ENCODE measurements at regions not wholly inside any gene's neighbourhood (a gene's known extent, or its start where the extent isn't known, plus 50 kb on each side); places are given as distances from the start of the nearest gene placed in this dataset.
"Not testable (repeated sequence)": the region's sequence is repeated elsewhere in the genome, so short reads cannot be mapped to it uniquely, and the experiment has no call there.

DNA sequence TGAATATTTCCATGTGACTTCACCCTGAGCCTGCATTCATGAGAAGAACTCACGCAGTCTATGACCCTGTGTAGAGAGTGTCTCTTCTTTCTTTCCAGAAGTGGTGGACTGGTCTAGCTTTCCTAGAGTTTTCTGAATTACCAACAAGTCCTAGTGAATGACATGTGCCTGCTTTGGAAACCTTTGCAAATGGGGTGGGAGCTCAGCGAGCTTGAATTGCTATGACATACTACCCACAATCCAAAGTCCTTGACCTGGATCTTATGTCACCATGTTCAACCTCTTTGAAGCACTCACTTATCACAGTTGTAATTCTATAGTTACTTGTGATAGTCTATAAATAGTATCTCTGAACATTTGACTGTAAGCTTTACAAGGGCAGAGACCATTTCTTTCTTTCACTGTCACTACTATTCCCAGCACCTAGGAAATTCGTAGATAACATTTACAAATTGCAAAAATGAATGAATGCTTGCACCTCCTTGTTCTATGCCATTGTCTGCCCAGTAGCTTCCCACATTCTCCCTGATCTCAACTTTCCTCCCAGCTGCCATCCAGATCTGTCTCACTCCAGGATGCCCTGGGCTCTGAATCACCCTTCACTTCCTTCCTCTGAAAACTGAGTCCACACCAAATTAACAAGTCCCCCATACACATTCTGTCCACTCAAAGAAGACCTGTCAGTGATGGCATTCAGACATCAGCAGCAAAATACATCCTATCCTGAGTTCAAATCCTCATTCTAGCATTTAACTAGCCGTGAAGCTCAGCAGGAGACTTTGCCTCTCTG, 201.9 kb upstream of the SESN3 start:
- no peak for DNase-seq

DNA sequence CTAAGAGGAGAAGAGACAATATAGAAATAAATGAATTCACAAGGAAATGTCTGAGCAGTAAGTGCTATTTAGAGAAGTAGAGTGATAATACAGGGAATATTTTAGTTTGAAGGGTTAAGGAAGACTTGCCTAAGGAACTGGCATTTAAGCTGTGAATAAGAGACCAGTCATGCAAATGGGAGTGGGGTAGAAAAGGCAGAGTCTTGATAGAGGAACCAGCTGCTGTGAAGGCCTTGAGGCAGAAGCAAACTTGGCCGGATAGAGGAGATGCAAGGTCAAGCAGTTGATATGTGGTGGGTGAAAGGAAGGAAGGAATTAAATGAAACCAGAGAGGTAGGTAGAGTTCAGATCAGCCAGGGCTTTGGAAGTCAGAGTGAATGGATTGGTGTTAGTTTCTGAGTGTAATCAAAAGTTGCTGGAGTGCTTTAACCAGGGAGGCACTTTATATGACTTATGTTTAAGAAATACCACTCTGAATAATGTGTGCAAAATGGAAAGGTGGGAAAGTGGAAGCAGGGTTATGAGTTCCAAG, 198.4 kb upstream of the SESN3 start:
- DNase-seq, result no peak

DNA sequence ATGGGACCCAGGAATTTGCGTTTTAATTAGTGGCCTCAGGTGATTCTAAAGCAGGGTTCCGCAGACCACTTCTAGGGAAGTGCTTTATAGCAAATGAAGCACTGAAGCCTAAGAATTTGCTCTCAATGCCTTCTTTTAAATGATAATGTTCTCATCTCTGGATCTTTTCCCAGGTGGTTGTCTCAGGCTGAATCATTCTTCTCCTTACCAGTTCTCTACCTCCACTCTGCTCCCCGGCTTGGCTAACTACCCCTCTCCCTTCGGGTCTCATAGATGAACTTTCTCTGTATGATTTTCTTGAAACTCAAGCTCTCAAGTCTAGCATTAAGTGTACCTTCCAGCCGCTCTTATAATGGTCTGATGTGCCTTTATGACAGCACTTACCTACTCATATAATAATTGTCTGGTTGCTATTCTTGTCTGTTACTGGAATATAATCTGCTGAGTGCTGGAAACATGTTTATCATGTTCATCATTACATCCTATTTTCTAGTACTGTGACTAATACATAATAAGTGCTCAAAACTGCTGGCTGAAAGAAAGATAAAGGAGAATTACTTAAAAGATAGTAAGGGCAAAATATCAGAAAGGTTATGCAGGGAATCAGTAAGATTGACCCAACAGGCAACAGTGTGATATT, 195.9 kb upstream of the SESN3 start:
- no peak for DNase-seq

DNA sequence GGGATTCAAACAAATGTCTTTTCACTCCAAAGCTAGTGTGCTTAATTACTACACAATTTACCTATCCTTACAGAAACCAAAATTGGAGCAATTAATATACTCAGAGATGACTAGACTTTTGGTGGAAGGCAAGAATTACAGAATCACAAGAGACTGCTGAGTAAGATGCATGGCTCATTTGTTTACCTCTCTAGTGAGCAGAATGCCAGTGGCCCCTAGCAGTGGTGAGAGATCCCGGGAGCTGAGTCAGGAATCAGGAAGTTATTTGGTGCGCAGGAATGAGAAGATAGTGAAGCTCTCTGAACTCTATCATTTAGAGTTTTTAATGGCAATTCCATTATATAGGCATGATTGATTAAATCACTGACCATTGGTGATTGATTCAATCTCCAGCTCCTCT, 188.9 kb upstream of the SESN3 start:
- no peak for DNase-seq

DNA sequence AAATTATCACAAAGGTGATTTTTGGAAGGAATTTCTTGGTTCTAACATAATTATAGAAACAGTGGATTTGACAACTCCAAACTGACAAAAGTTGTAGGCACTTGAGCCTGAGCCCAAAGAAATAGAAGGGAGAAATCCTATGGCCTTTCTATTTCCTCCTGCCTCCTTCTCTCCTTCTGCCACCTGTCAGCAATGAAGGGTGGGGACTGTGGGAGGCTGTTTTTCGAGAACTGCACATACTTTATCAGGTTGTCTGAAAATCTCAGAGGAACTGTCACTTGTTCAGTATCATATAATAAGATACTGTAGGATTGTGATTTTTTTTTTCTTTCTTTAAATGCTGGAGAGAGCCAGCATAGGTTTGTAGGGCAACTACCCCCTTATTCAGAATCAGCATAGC, 187.9 kb upstream of the SESN3 start:
- no peak for DNase-seq

DNA sequence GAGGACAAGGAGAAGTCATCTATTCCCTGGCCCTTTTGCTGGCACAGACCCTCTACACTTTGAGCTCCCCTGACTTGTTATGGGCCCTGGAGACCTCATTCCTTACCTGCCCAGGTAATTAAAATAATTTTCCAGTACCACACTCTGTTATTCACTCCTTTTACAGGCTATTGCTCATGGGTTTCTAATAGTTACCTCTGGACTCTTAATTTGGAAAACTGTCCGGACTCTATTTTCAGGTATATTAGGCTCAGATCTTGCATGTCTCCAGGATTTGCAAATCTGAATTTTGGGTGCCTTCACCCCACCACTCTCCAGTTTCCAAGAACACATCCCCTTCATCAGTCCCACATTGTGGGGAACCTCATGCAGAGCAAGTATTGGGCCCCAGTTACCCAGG, 186.8 kb upstream of the SESN3 start:
- DNase-seq, result no peak

DNA sequence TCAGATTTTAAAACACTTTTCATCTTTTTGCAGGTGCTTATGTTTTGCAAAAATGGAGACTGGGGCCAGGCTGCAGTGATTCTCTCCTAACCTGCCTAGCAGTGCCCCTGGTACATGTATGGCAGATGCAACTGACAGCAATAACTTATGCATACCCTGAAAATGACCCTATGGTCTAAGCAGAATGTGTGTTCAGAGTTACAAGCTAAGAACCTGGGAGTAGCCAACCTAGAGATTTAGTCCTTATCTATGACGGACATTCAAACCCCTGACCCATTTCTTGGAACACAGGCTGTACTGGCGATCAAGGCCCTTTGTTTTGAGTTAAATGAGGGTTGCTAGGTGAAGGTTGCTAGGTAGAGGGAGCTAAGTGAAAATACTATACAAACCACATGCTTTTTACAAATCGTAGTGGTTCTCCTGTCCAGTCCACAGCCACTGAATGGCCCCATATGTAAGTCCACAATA, 184.9 kb upstream of the SESN3 start:
- DNase-seq, result no peak

DNA sequence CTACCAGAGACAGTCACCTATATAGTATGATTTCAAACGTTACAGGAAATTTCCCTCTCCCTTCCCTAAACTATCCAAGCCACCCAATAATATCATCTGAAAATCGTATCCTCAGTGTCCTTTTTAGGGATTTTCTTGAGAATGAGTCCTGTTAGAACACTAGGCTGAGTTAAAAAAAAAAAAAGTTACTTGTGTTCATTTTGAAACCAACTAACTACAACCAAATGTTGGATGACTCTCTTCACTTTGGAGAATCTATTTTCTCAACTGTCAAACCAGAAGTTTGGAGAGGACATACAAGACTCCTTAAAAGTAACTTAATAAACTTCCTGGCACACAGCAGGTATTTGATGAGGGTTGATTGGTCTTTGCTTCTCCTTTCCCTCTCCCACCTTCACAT, 183.2 kb upstream of the SESN3 start:
- DNase-seq, result no peak

DNA sequence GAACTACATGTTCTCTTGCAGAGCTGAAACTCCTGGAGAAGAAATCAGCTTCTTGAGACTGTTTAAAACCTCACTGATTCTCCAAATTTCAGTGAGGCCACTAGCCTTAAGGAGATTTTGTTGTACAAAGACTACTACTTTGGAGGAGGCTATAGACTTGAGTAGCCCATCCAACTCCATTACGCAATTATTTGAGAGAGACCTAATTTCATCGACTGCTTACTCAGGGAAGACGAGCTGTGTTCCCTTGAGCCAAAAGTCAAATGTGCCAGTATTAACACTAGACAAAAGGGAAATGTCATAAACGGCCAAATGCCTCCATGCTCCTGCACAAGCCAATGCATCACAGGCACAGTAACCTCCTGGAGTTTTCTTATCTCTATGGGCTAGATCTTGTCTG, 182.8 kb upstream of the SESN3 start:
- no peak for DNase-seq

DNA sequence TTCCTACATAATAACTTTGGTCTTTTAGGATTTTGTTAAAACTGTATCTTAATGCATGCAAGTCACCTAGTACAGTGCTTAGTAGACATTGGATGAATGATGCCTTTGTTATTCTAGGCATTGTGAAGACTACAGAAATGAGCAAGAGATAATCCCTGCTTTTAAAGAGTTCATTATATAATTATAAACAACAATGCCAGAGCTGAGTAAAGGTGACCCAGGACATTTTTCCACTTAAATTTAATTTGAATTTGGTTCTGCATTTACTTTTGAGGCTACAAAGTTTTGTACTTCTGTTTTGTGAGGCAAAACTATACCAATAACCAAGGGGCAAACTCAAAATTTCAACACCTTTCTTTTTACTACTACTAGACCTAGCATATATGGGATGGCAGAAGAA, 182.0 kb upstream of the SESN3 start:
- no peak for DNase-seq

DNA sequence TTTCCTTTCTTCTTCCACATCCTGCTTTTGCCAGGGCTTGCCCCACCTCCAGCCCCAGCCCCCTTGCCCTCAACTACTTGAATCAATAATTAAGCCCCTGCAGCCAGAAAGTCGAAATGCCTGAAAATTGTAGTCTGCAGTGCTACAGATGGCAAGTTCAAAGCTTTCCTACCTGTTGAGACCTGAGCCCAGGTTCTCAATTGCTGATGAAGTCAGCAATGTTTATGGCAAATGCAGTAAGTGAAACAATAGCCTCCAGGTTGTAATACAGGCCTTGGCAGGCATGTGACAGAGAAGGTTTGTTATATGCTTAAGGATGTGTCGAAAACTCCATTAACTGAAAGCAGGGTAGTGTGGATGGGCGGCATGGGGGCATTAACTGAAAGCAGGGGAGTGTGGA, 181.1 kb upstream of the SESN3 start:
- no peak for DNase-seq

DNA sequence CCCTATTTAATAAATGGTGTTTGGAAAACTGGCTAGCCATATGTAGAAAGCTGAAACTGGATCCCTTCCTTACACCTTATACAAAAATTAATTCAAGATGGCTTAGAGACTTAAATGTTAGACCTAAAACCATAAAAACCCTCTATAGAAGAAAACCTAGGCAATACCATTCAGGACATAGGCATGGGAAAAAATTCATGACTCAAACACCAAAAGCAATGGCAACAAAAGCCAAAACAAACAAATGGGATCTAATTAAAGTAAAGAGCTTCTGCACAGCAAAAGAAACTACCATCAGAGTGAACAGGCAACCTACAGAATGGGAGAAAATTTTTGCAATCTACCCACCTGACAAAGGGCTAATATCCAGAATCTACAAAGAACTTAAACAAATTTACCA, 179.7 kb upstream of the SESN3 start:
- not testable (repeated sequence) for DNase-seq

DNA sequence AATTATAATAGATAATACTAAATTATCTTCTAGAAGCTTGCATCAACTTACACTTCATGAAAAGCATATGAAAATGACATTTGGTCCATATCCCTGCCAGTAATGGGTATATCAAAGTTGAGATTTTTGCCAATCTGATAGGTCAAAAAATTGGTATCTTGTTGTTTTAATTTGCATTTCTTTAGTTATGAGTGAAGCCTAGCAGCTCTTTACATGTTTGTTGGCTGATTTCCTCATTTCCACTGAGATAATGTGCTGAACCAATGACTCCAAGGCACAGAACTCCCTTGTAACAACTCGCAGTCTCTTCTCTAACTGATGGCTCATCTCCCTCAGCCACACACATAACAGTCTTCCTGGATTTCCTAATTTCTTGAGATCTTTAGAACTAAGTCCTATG, 175.3 kb upstream of the SESN3 start:
- DNase-seq, result no peak

DNA sequence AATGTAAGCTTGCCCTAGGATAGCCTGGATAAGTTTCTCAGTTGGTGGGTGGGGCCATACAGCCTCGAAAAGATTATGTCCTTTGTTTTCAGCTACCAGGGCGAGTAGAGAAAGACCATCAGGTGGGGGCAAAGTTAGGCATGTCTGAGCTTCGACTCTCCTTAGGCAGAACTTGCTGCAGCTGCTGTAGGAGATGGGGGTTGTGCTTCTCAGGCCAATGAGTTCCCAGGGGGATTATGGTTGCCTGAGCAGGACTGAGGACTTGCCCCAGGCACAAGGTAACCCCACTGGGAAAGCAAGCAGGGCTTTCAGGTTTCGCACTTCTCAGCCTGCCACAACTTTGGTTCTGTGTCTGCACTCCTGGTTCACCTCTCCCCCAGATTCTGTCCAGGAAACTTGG, 173.4 kb upstream of the SESN3 start:
- no peak for DNase-seq

DNA sequence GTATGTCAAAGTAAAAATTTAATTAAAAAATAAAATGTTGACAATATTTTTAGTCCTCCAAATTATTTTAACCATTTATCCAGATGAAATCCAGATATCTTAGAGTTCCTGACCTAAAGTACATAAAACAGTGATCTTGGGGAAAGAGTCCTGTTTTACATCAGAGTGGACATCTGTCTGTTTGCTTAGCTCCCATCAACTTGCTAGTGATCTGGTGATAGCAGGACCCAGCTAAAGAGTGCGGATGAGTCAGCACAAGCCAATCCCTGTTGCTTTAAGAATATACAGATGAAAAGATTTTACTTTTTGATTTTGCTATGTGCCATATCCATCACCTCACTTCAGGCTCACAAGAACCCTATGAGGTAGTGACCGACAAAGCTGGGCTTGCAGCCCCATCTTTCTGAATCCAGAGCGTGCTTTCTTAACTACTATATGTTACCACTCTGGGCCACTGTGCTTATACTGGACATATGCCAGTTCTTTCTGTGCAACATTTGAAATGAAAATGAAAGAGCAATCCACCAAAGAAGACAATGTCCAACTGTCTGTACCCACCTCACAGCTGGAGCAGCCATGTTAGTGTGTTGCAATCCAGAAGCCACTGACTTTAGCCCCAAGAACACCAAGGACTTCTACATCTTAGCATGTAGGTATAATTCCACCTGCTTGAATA, 167.6 kb upstream of the SESN3 start:
- no peak for DNase-seq

DNA sequence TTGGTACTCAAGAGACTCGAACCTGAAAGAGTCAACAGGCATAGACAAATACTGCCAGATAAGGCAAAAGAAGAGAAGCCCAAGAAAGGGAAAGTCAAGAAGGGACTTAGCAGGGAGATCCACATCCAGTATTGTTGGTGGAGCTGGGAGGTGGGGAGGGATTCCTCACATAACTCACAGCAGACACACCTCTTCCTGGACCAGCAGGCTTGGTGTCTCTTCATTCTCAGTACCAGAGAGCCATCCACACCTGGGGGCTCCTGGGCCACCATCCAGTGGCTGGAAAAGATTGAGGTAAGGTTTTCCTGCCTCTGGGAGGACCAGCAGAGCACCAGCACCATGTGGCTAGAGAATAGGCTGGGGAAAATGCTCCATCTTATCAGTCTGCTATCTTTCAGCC, 161.6 kb upstream of the SESN3 start:
- DNase-seq, result no peak

DNA sequence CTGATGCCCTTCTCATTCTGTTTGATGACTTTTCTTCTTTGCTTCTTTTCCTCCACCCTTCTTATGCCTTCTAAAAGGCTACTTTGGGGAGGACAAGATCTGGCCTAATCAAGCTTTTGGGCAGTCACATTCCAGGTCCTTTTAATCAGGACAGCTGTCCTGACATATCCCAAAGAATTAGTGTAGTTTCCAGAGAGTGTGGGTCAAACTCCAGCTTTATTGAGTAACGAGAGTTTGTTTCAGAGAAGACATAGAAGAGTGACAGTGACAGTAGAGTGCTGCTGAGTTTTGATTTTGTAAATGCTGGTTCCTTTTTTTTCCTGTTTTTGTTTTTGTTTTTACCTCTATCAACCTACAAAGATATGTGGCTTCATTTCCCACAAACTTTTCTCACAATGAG, 158.4 kb upstream of the SESN3 start:
- no peak for DNase-seq

DNA sequence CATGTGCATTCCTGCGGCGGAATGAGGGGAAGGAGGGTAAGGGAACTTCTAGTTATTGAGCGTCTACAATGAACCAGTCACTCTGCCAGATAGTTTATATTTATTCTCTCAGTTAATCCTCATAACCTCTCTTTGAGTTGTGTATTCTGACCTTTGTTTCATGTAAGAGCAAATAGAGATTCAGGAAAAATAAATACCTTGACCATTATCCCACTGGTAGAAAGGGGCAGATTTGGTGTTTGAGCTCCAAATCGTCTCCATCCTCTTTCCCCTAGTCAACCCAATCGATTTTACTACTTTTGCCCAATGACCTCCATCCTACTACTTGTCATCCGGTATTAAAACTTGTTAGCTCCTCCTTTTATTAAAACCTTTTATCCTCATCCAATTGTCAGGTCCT, 157.1 kb upstream of the SESN3 start:
- DNase-seq, result no peak

DNA sequence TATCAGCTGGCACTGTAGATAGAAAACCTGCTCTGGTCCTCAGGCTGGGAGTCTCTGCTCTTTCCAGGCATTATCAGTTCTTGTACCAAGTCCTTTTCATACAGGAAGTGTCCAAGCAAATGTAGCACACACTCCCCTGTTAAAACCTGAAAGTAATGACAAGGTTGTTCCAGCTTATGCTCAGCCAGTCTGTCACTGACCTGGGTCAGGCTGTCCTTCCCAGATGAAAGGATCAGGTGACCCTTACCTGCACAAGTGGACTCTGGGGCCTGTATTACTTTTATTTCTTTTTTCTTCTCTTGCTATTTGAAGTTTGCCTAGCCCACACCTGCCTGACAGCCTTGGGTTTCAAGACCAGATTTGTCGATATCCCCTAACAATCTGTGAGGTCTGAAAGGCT, 156.3 kb upstream of the SESN3 start:
- no peak for DNase-seq

DNA sequence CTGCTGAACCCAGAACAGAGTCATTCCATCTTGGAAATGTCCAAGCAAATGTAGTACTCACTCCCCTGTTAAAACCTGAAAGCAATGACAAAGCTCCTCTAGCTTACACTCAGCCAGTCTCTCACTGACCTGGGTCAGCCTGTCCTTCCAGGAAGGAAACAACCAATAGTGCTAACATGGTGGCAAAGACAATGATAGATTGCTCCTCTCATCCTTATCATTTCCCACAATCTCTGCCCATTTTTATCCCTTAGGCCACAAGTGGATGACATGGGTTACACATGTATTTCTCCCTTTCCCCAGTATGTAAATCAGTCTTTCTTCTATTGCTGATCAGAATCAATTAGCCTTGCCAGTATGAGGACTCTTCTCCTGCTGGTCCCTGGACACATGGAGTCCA, 154.6 kb upstream of the SESN3 start:
- DNase-seq, result no peak

DNA sequence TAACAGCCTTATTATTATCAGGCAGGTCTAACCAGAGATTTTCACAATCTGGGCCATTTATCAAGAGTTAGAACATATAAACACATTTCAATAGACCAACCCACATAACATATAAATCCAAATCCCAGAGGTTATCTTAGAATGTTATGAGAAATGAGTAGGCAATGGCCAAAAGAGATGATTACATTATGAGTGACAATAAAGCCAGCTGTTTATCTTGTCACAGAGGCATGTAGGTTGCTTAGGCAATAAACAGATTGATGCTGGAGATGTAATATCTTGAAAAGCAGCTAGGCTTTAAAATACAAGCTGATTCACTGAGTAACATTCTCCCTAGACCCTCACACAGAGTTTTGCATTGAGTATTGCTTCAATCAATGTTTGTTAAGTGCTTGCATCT, 148.5 kb upstream of the SESN3 start:
- no peak for DNase-seq

DNA sequence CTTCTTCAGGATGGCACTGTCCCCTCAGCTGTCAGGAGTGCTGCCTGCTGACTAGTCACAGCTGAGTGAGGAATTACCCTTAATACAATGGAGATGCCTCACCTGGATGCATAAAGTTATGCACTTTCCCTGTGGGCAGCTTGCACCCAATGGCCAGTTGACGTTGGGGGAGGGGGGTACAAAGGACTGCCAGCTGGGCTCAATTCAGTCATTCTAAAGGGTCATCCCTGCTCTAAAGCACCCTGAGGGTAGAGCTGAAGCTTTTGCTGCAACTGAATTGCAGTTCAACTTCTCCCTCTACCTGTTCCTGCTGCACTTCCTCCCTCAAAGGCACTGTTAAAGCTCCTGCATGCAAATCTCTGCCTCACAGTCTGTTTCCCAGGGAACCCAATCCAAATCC, 147.8 kb upstream of the SESN3 start:
- DNase-seq, result no peak

DNA sequence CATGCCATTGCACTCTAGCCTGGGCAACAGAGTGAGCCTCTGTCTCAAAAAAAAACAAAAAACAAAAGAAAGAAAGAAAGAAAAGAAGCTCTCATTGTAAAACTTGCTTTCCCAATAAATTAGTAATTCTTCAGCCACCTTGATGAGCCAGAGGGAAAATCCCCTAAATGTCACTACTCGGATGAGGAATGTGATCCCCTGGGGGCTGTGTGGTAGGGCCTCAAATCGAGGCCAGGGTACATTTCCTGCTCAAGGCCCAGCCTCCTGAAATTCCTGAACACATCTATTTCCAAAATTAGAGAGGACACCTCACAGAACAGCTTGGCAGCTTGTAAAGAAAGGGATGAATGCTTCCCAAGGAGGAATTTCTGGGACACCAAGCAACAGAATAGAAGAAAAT, 147.1 kb upstream of the SESN3 start:
- DNase-seq, result no peak

DNA sequence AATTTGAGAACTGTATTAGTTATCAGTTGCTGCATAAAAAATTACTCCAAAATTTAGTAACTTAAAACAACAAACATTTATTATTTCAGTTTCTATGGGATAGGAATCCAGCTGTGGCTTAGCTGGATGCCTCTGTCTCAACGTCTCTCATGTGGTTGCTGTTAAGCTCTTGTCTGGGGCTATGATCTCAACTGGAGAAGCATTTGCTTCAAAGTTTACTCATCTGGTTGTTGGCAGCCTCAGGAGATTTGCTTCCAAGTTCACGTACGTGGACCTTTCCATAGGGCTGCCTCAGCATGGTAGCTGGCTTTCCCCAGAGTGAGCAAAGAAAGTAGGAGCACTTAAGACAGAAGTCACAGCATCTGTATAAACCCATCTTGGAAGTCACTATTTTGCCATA, 144.9 kb upstream of the SESN3 start:
- DNase-seq, result no peak

All from NCI-H1092 (cell line).